ENCODE measurements at regions not wholly inside any gene's neighbourhood (a gene's known extent, or its start where the extent isn't known, plus 50 kb on each side); places are given as distances from the start of the nearest gene placed in this dataset.

DNA sequence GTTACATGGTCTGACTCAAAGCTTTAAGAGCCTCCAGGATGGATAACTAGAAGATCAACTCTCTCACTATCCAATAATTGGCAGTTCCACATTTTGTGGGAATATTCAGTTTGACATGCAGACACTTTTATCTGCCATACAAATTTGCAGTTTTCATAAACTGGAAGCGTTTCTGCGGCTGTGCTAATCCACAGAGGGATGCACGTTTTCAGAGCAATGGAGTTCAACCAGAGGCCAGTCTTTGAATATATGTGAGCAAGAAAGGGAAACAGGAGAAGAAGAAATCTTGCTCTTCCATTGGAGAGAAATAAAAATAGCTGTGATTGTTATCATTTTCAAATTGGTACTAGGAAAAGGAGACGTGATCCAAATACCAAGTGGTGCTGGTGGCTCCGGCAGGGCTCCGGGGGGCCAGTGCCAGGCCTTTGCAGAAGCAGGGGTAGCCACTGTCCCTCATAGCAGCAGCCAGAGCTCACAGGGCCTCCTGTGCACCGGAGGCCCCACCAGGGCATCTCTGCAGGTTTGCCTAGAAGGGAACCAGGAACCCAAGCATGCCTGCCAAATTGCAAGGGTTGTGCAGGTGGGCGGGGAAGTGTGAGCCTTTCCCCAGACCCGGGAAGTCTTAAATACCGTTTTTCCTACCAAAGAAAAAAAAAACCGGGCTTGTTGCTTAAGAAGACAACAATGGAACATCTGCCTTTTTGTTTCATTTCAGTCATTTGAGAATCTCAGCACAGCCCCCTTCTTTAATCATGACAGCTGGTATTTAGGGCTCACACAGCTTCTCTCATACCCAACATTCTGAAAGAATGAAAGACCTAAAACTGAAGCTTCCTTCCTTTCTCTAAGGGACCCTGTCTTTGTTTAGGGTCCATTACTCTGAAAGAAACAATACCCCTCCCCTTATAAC lies 791.1 kb upstream of the SOX11 start:
- TF ChIP-seq, protein P1, sequence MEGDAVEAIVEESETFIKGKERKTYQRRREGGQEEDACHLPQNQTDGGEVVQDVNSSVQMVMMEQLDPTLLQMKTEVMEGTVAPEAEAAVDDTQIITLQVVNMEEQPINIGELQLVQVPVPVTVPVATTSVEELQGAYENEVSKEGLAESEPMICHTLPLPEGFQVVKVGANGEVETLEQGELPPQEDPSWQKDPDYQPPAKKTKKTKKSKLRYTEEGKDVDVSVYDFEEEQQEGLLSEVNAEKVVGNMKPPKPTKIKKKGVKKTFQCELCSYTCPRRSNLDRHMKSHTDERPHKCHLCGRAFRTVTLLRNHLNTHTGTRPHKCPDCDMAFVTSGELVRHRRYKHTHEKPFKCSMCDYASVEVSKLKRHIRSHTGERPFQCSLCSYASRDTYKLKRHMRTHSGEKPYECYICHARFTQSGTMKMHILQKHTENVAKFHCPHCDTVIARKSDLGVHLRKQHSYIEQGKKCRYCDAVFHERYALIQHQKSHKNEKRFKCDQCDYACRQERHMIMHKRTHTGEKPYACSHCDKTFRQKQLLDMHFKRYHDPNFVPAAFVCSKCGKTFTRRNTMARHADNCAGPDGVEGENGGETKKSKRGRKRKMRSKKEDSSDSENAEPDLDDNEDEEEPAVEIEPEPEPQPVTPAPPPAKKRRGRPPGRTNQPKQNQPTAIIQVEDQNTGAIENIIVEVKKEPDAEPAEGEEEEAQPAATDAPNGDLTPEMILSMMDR (conservative IDR thresholded peaks at IDR 0.05) = no peak
- no peak for TF ChIP-seq ZFX (IDR thresholded peaks at IDR 0.05)

Data from C4-2B (cell line).